GM21786 (cell line): ENCODE measurements at regions not wholly inside any gene's neighbourhood (a gene's known extent, or its start where the extent isn't known, plus 50 kb on each side); places are given as distances from the start of the nearest gene placed in this dataset.
"Not testable (repeated sequence)": the region's sequence is repeated elsewhere in the genome, so short reads cannot be mapped to it uniquely, and the experiment has no call there.

ENCODE experiments used
- ATAC-seq: cut with Tn5 transposase; IDR thresholded peaks from one replicate; pipeline ENCODE4 v1.9.1; 2021; ENCODE audit not compliant: unreplicated experiment

- no peak for ATAC-seq
Measured at GRCh38 chr9:87781331-87781730, 55.4 kb downstream of the CTSL start.

DNA sequence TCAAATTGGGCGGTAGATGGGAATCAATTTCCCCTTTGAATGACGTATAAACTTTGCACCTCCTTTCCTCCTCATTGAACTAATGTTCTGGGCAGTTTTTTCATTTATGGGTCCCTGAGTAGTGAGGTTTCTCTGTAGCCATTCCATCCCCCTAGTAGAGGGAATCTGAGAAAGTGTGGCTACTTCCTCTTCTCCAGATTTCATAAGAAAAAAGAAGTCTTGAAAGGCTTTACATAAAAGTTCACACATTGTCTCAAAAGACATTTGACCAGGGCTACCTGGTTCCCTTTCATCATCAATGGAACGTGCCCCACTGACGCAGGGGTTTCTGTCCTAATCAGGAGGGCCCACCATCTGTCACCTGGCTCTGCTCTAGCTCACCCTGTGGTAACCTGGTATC lies 57.3 kb downstream of the CTSL start:
- ATAC-seq: no peak

GRCh38 chr9:87785315-87785970 lies 59.5 kb downstream of the CTSL start:
- not testable (repeated sequence) for ATAC-seq

- no peak for ATAC-seq
Measured at GRCh38 chr9:87786423-87786822, 60.5 kb downstream of the CTSL start.

GRCh38 chr9:87786876-87787275 lies 61.0 kb downstream of the CTSL start:
- ATAC-seq: no peak

DNA sequence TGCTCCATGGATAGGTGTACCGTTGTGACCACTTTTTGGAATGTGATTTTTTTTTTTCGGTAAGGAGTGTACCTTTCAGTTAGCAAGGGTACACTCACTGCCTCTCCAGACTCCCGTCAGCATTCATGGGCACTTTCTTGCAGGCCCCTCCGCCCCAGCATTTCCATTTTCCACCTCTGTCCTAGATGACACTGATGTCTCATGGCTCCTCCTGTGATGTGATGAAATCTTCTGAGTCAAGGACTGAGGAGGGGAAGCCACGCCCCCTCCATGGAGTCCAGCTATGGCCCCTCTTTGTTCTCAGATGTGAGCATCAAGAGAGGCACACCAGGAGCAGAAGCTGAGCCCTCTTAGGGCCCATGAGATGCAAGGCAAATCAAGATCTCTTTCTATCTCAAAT lies 61.8 kb downstream of the CTSL start:
- ATAC-seq: no peak

DNA sequence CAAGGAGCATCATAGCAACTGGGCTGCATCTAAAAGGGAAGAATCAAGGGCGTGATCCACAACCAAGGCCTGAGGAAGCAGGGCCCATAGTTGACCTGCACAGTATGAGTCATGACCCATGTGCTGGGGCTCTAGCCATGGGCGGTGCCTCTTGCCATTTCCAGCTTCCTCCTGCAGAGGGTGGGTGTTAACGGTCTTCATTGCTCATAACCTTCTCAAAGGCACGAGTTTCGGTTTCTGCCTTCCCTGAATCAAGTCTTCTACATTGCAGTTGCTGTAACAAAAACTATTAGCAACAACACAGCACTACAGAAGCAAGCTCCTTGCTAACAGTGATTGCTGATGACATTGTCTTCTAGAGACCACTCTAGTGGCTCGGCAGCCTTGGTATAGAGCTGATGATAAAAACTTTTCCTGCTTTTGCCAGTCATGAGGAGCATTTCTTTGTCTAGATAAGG lies 66.9 kb downstream of the CTSL start:
- peak; percentile 86 for ATAC-seq

- no peak for ATAC-seq
Measured at GRCh38 chr9:87793292-87793691, 67.4 kb downstream of the CTSL start.

DNA sequence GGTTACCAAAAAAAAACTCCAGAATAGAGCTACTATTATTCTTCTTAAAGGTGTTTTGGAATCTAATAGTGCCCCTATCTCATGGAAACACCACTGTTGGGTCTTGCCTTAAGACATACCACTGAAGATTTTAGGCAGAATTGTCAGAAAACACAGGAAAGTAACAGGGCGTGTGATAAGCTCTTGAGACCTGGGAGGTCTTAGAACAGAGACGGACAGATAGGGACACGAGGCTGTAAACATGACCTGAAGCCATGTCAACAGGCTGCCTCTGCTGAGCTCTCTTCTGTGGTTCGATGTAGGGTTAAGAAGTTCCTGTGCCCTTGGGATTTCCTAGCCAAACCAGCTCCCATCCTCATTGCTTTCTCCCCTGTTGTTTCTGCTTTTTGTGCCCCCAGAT lies 69.3 kb downstream of the CTSL start:
- no peak for ATAC-seq

GRCh38 chr9:87796196-87796595 lies 70.3 kb downstream of the CTSL start:
- ATAC-seq: no peak

GRCh38 chr9:87798261-87798833 lies 72.4 kb downstream of the CTSL start:
- no peak for ATAC-seq

DNA sequence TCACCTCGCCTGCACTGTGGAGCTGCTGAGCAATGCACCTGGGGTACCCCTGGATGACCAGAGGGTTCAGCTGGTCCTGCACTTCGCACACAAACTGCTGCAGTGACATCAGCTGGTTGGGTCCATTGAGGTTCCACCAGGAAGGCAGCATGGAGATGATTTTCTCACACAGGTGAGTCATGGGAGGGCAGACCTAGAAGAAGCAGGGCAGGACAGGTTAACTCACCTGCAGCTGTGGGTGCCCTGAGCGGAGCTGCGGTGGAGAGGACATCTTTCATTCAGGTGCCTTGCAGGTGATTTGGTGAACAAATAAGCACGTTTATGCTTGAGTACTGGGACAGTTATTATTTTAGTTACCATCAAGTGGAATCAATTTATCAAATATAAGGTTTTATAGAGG lies 73.6 kb downstream of the CTSL start:
- no peak for ATAC-seq

DNA sequence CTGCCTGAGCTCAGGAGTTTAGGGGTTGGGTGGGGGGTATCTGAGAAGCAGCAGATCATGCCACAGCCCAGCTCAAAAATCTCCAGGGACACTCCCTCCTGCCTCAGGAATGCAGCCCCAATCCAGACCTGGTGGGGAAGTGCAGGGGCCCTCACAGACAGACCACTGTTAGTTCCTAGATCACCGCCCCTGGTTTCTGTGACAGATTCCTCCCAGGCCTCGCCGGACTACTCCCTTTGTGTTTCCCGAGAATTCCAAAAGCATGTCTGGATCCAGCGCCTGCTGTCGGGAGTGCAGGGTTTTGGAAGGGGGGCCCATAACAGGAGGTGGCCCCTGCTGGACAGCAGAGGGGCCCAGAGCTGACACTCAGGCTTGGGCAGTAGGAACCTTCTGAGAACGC lies 74.5 kb downstream of the CTSL start:
- no peak for ATAC-seq

DNA sequence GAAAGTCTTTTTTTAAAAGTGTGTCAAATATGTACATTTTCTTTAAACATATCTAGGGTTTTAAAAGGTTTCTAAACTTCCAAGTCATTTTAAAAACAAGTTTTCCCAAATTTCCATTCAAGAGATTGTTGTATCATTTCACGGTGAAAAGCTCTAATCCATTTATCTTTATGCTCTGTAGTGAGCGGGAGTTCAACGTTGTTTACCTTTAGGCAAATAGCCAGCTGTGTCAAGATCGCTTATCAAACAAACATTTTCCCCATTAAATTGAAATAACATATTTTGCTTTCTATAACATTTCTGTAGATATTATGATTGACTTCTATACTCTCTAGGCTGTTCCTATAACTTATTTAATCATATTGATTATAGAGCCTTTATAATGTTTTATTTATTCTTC lies 75.1 kb downstream of the CTSL start:
- ATAC-seq: no peak

GRCh38 chr9:87803166-87803565 lies 77.2 kb downstream of the CTSL start:
- no peak for ATAC-seq

DNA sequence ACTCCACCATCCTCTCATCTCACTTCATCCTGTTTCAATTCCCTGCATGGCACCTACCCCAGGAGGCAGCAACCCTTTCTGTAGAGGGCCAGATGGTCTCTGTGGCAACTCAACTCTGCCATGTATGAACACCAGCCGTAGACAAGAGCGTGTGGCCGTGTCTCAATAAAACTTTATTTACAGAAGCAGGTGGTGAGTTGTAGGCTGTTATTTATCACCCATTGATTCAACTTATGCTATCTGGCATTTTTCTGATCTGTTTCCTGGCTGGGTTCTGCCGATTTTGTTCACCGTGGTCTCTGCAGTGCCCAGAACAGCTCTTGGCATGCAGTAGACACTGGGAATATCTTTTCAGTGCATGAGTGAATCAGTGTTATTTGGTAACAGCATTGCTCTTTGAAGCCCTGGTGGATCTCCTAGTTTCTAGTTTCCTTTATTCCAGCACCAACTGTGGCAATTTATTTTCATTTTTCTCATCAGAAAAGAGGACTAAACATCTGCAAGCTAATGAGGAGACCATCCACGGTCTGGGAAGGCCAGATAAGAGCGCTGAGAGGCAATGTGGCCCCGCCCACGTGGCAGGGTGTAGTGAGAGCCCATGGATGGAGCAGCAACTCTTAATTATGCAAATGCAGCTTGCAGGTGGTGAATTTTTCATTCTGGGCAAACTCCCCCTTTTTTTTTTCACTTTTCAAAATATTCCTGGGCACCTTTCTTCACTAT lies 77.9 kb downstream of the CTSL start:
- ATAC-seq: no peak

DNA sequence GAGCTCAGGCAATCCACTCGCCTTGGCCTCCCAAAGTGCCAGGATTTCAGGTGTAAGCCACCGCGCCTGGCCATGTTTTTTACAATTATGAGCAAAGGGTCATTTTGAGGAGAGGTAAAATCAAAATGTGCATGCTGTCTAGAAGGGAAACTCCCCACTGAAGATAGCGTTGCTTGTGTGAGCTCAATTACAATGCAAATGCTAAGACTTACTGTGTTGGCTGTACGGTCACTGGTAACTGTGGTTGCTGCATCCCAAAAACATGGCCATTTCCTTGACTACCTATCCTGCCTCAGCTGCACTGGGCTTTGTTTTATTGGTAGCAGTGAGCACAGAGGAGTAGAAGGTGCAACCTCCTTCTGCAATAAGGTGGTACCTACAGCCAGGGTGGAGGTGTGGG lies 77.4 kb upstream of the SPATA31E1 start:
- ATAC-seq: no peak

- no peak for ATAC-seq
Measured at GRCh38 chr9:87810008-87810407, 72.7 kb upstream of the SPATA31E1 start.

- no peak for ATAC-seq
Measured at GRCh38 chr9:87810679-87811178, 71.9 kb upstream of the SPATA31E1 start.

GRCh38 chr9:87812375-87813118 lies 70.1 kb upstream of the SPATA31E1 start:
- no peak for ATAC-seq

DNA sequence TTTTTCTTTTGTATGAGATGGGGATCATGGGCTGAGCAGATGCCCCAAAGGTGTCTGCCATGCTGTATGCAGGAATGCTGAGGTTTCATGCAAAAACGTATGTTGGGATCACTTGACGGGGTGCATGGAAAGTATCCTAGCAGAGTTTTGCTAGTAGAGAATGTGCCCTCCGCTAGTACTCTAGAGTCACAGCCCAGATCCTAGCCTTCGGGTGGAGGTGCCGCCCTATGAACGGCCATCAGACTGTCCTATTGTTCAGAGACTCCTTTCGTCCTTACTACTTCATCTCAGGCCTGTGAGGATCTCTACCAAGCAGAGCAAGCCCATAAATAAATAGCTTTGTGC lies 69.6 kb upstream of the SPATA31E1 start:
- ATAC-seq: no peak

- no peak for ATAC-seq
Measured at GRCh38 chr9:87816036-87816435, 66.6 kb upstream of the SPATA31E1 start.
